RWPE2 (cell line): ENCODE measurements at regions not wholly inside any gene's neighbourhood (a gene's known extent, or its start where the extent isn't known, plus 50 kb on each side); places are given as distances from the start of the nearest gene placed in this dataset.

Source experiments
- ATAC-seq: fragments of 200-7000 bp; cut with Tn5 transposase; 3 replicates; pipeline ENCODE4 v1.9.1; 2021; ENCODE audit warnings: low read depth
- DNase-seq: peaks from one replicate; pipeline ENCODE4 v3.0.0-alpha.2; 2020; ENCODE audit warnings: low spot score
- H3K27ac ChIP-seq: fragments of 450-650 bp; 2 replicates; pipeline ENCODE4 v1.5.1; 2017; ENCODE audit warnings: mild to moderate bottlenecking; ENCODE audit not compliant: poor library complexity, severe bottlenecking
- H3K27me3 ChIP-seq: fragments of 250-450 bp; sonication (Bioruptor Pico); 2 replicates; pipeline ENCODE4 v1.5.1; 2021; ENCODE audit warnings: mild to moderate bottlenecking, moderate library complexity; ENCODE audit not compliant: insufficient read depth, poor library complexity, severe bottlenecking
- H3K36me3 ChIP-seq: fragments of 250-450 bp; sonication (Bioruptor Pico); 2 replicates; pipeline ENCODE4 v1.5.1; 2020; ENCODE audit warnings: low read depth, mild to moderate bottlenecking, moderate library complexity
- H3K4me1 ChIP-seq: fragments of 250-450 bp; sonication (Bioruptor Pico); 2 replicates; pipeline ENCODE4 v1.5.1; 2021; ENCODE audit warnings: mild to moderate bottlenecking, moderate library complexity; ENCODE audit not compliant: insufficient read depth, poor library complexity, severe bottlenecking
- H3K4me3 ChIP-seq: fragments of 250-450 bp; sonication (Bioruptor Pico); 2 replicates; pipeline ENCODE4 v1.5.1; 2021; ENCODE audit warnings: mild to moderate bottlenecking, moderate library complexity; ENCODE audit not compliant: severe bottlenecking
- H3K9me3 ChIP-seq: fragments of 250-450 bp; sonication (Bioruptor Pico); 2 replicates; pipeline ENCODE4 v1.5.1; 2021; ENCODE audit warnings: mild to moderate bottlenecking, moderate library complexity; ENCODE audit not compliant: severe bottlenecking
- CTCF ChIP-seq: fragments of 450-650 bp; IDR thresholded peaks from one replicate; pipeline ENCODE4 v1.5.1; 2017; ENCODE audit warnings: mild to moderate bottlenecking, moderate library complexity; ENCODE audit not compliant: poor library complexity, severe bottlenecking

GRCh38 chr20:61050336-61050890, 201.6 kb upstream of the CDH4 start:
- Histone ChIP-seq H3K4me3 (no peak overlapping the region), H3K9me3 (no peaks in the 10 kb centered on the region), H3K27ac (no peak overlapping the region), H3K36me3 (no peaks in the 10 kb centered on the region), H3K4me1 (no peaks in the 10 kb centered on the region), H3K27me3 (peaks cover 76% of the 10 kb centered on the region)
- ATAC-seq (no peak), DNase-seq (peak; percentile 53)
- no peak for TF ChIP-seq CTCF

GRCh38 chr20:61052195-61052750, 199.8 kb upstream of the CDH4 start:
- TF ChIP-seq CTCF = no peak
- Histone ChIP-seq H3K4me1 (no peaks in the 10 kb centered on the region), H3K27me3 (peaks cover 85% of the 10 kb centered on the region), H3K4me3 (no peak overlapping the region), H3K27ac (no peak overlapping the region), H3K9me3 (no peaks in the 10 kb centered on the region), H3K36me3 (no peaks in the 10 kb centered on the region)
- ATAC-seq = no peak
- peak; percentile 49 for DNase-seq

- no peak for ATAC-seq
- no peaks in the 10 kb centered on the region for H3K4me1 ChIP-seq
- no peaks in the 10 kb centered on the region for H3K36me3 ChIP-seq
- TF ChIP-seq CTCF = no peak
- H3K27me3 ChIP-seq = peaks cover 85% of the 10 kb centered on the region
- peak; percentile 74 for DNase-seq
- H3K4me3 ChIP-seq = no peak overlapping the region
- no peak overlapping the region for H3K27ac ChIP-seq
- H3K9me3 ChIP-seq = no peaks in the 10 kb centered on the region
These were observed 199.2 kb upstream of the CDH4 start for GRCh38 chr20:61052776-61053442.

- TF ChIP-seq CTCF = no peak
- no peaks in the 10 kb centered on the region for H3K36me3 ChIP-seq
- H3K4me1 ChIP-seq = no peaks in the 10 kb centered on the region
- no peak overlapping the region for H3K27ac ChIP-seq
- no peak overlapping the region for H3K4me3 ChIP-seq
- no peaks in the 10 kb centered on the region for H3K9me3 ChIP-seq
- ATAC-seq (no peak), DNase-seq (peak; percentile 36)
- peaks cover 87% of the 10 kb centered on the region for H3K27me3 ChIP-seq
These were observed 198.6 kb upstream of the CDH4 start for GRCh38 chr20:61053487-61053886.

GRCh38 chr20:61053889-61054288, 198.2 kb upstream of the CDH4 start:
- H3K9me3 ChIP-seq = no peaks in the 10 kb centered on the region
- no peak for TF ChIP-seq CTCF
- H3K4me3 ChIP-seq = no peak overlapping the region
- H3K4me1 ChIP-seq = no peaks in the 10 kb centered on the region
- no peaks in the 10 kb centered on the region for H3K36me3 ChIP-seq
- H3K27me3 ChIP-seq = peaks cover 91% of the 10 kb centered on the region
- peak; percentile 59 for DNase-seq
- H3K27ac ChIP-seq = no peak overlapping the region
- no peak for ATAC-seq
